GM12801 (cell line): ENCODE measurements at regions not wholly inside any gene's neighbourhood (a gene's known extent, or its start where the extent isn't known, plus 50 kb on each side); places are given as distances from the start of the nearest gene placed in this dataset.

Source experiments
- TF ChIP-seq, protein P1 (sequence below): IDR thresholded peaks from one replicate; pipeline ENCODE4 v1.5.1; 2011; ENCODE audit warnings: control low read depth; ENCODE audit not compliant: insufficient read length; ENCODE audit errors: extremely low read depth

DNA sequence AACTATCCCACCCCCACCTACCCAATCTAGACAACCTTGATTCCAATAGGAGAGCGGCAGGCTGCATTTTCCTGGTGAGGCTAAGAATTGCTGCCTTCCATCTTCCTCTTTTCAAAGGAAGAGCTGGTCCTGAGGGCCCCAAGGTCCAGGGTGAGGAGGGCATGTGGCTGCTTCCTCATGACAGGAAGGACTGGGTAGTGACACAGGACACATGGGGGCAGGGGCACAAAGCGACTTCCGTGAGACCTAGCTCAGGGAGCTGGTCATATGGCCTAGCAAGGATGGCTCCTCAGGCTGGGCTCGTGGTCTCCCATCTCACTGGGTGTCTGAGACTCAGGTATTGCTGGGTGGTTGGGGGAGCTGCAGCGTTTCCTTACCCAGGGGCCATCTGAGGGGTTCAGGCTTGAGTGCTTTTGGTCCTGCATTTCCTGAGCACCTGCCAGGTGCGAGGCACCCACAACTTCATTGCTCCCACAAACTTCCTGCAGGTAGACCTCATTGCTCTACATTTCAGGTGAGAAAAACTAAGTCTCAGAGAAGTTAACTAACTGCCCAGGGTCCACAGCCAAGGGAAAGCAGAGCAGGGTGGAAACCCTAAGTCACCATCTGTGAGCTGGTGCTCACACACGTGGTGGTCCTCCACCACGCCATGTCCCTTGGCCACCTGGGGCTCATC is 160.0 kb upstream of the TLE3 start:
- TF ChIP-seq, protein P1, sequence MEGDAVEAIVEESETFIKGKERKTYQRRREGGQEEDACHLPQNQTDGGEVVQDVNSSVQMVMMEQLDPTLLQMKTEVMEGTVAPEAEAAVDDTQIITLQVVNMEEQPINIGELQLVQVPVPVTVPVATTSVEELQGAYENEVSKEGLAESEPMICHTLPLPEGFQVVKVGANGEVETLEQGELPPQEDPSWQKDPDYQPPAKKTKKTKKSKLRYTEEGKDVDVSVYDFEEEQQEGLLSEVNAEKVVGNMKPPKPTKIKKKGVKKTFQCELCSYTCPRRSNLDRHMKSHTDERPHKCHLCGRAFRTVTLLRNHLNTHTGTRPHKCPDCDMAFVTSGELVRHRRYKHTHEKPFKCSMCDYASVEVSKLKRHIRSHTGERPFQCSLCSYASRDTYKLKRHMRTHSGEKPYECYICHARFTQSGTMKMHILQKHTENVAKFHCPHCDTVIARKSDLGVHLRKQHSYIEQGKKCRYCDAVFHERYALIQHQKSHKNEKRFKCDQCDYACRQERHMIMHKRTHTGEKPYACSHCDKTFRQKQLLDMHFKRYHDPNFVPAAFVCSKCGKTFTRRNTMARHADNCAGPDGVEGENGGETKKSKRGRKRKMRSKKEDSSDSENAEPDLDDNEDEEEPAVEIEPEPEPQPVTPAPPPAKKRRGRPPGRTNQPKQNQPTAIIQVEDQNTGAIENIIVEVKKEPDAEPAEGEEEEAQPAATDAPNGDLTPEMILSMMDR, result no peak

DNA sequence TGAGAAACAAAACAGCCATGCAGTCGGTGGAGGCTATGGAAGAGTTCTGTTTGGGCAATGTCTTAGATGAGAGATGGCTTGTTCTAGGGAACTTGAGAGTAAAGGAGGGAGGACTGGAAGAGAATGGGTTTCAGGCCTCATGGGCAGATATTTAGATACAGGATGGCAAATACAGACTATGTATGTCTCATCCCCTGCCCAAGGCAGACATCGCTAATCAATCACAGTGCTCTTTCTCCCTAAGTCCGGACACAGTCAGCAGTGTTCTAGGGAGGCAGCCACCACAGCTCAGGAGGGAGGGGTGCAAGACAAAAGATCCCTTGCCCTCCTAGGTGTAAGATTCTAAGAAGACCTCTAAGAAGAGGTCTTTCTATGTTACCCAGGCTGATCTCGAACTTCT is 159.3 kb upstream of the TLE3 start:
- TF ChIP-seq, protein P1, result no peak

DNA sequence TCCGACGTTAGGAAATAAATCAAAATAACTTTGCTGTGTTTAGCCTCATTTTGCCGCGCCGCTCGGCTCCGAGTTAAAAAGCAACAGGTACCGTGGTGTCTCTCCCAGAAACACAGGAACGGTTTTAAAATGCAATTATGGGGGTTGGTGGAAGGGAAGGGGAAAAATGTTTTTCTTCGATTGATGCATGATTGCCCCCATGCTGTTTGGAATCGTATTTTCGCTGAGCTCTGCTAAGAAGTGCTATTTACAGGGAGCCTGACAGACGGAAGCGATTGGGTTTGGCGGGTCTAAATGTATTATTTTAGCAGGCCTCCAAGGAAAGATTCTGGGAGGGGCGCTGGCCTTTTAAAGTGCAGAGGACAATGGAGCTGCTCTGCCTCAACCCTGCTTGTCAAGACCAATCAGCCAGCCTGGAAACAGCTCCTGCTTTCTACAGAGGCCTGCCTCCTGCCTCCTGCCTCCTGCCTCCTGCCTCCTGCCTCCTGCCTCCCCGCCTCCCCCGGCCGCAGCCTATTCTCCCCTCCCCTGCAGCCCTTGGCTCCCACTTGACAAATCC is 156.7 kb upstream of the TLE3 start:
- TF ChIP-seq, protein P1, result no peak

DNA sequence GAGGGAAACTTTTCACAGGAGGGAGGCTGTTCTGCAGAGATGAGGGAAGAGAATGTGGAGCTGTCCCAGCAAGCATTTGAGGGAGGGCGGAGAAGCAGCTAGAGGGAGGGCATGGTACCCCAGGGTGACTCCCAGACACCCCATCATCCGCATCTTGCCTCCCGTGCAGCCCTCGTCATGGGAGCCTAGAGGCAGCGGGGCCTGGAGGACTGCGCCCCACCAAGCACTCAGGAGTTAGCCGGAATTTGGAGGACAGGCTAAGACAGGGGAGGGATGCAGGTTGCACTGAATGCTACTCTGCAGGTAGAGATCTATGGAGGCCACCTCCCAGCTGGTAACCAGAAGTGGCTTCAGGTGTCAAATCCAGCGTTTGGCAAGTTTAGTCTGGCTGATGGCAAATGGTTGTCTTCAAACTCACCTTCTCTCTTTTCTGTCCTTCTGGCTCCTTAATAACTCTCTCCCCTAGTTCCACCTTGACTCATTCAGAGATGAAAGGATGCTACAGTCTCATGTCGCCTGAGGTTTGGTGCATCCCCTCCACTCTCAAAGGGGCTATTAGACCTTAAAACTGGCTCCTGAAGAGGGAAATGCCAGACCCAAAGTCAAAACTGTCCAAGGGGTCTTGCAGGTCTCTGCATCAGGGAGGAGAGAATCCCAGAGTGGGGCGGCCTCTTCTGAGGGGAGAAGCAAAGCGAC is 155.9 kb upstream of the TLE3 start:
- TF ChIP-seq, protein P1, result no peak

GRCh38 chr15:70252951-70253320 is 155.2 kb upstream of the TLE3 start:
- TF ChIP-seq, protein P1, result no peak

DNA sequence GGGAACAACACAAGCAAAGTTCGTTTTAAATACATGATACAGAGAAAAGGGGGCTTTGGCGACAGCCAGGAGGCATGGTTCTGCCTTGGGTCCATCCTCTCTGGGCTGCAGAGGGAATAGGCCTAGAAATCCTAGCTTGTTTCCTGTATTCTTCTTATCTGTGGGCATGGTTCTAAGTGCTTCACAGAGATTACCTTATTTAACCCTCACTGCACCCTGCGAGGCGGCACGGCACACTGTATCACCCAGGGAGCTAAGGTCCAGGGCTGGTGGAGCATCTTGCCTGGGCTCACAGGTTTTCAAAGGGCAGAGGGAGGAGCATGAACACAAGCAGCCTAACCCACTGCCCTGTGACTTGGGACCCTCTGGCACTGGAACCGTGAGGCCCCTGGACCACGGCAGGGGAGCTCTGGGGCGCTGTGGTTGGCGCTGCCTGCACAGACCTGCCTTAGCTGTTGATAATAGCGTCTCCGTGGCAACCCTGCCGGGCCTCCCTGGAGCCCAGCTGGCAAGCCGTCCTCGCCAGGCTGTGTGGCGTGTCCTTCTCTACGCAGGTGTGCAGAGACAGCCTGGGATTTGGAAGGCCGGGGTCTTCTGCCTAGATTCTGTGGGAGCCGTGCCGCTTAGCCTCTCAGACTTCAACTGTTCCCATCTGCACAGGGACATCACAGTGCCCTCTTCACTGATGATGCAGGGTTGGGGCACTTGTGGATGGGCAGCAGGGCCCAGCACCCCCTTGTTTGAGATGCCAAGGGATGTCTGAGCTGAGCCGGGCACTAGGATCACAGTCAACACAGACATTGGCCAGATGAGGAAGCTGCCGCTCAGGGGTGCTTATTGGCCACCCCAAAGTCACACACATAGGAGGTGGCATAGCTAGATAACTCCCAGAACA is 154.6 kb upstream of the TLE3 start:
- TF ChIP-seq, protein P1, result no peak
